Muscle layer of colon (tissue), 2 donors: ENCODE measurements at regions not wholly inside any gene's neighbourhood (a gene's known extent, or its start where the extent isn't known, plus 50 kb on each side); places are given as distances from the start of the nearest gene placed in this dataset.

Source experiments
- H3K27ac ChIP-seq: one replicate; pipeline ENCODE4 v1.7.0; 2013; ENCODE audit warnings: low read depth, mild to moderate bottlenecking, low read length, moderate library complexity
- H3K27me3 ChIP-seq, 2 donors: one replicate each; pipeline ENCODE4 v1.7.0; 2013; ENCODE audit warnings: low read length in 2 of 2, mild to moderate bottlenecking in 2 of 2; ENCODE audit not compliant: insufficient read depth in 2 of 2, control insufficient read depth in 1 of 2
- H3K36me3 ChIP-seq: one replicate; pipeline ENCODE4 v1.7.0; 2013; ENCODE audit warnings: mild to moderate bottlenecking, low read length; ENCODE audit not compliant: insufficient read depth
- H3K4me1 ChIP-seq: one replicate; pipeline ENCODE4 v1.7.0; 2013; ENCODE audit warnings: mild to moderate bottlenecking, low read length; ENCODE audit not compliant: insufficient read depth
- H3K4me3 ChIP-seq, 2 donors: one replicate each; pipeline ENCODE4 v1.7.0; 2013; ENCODE audit warnings: low read length in 2 of 2, low read depth in 1 of 2, mild to moderate bottlenecking in 1 of 2, moderate library complexity in 1 of 2
- H3K9ac ChIP-seq: one replicate; pipeline ENCODE4 v1.7.0; 2013; ENCODE audit warnings: low read length
- H3K9me3 ChIP-seq: one replicate; pipeline ENCODE4 v1.7.0; 2013; ENCODE audit warnings: mild to moderate bottlenecking, low read length
- donor health status: abdominal sarcoma.
- donor health status: Adenocarcinoma of cecum.

GRCh38 chr6:126792340-126793085, 326.0 kb upstream of the RSPO3 start:
- Histone ChIP-seq H3K4me1 (peaks cover 4% of the 10 kb centered on the region), H3K9me3 (no peaks in the 10 kb centered on the region), H3K9ac (no peak overlapping the region), H3K27ac (no peak overlapping the region), H3K36me3 (no peaks in the 10 kb centered on the region), H3K4me3 (no peak overlapping the region), H3K27me3 (no peaks in the 10 kb centered on the region)

- no peak overlapping the region for H3K4me3 ChIP-seq
- H3K4me1 ChIP-seq: no peaks in the 10 kb centered on the region
- no peak overlapping the region for H3K27ac ChIP-seq
- no peaks in the 10 kb centered on the region for H3K36me3 ChIP-seq
- no peak overlapping the region for H3K9ac ChIP-seq
- no peaks in the 10 kb centered on the region for H3K27me3 ChIP-seq
- H3K9me3 ChIP-seq: no peaks in the 10 kb centered on the region
Observed at GRCh38 chr6:126795161-126795560, 323.3 kb upstream of the RSPO3 start.

- Histone ChIP-seq H3K27ac (no peak overlapping the region), H3K4me3 (no peak overlapping the region), H3K9ac (no peak overlapping the region), H3K9me3 (no peaks in the 10 kb centered on the region), H3K27me3 (no peaks in the 10 kb centered on the region), H3K36me3 (no peaks in the 10 kb centered on the region), H3K4me1 (no peaks in the 10 kb centered on the region)
Observed at GRCh38 chr6:126797981-126798380, 320.5 kb upstream of the RSPO3 start.

GRCh38 chr6:126803769-126804168, 314.7 kb upstream of the RSPO3 start:
- no peak overlapping the region for H3K4me3 ChIP-seq
- H3K4me1 ChIP-seq: no peaks in the 10 kb centered on the region
- no peaks in the 10 kb centered on the region for H3K27me3 ChIP-seq
- H3K9me3 ChIP-seq: no peaks in the 10 kb centered on the region
- H3K27ac ChIP-seq: no peak overlapping the region
- no peak overlapping the region for H3K9ac ChIP-seq
- H3K36me3 ChIP-seq: no peaks in the 10 kb centered on the region

- Histone ChIP-seq H3K27me3 (no peaks in the 10 kb centered on the region), H3K4me1 (no peaks in the 10 kb centered on the region), H3K27ac (no peak overlapping the region), H3K36me3 (no peaks in the 10 kb centered on the region), H3K9me3 (no peaks in the 10 kb centered on the region), H3K9ac (no peak overlapping the region), H3K4me3 (no peak overlapping the region)
Observed at GRCh38 chr6:126804332-126805064, 314.0 kb upstream of the RSPO3 start.

- Histone ChIP-seq H3K36me3 (no peaks in the 10 kb centered on the region), H3K27ac (no peak overlapping the region), H3K9me3 (no peaks in the 10 kb centered on the region), H3K4me1 (peaks cover 3% of the 10 kb centered on the region), H3K27me3 (no peaks in the 10 kb centered on the region), H3K4me3 (no peak overlapping the region), H3K9ac (no peak overlapping the region)
Observed at GRCh38 chr6:126805861-126806260, 312.6 kb upstream of the RSPO3 start.

GRCh38 chr6:126807876-126808275, 310.6 kb upstream of the RSPO3 start:
- no peaks in the 10 kb centered on the region for H3K9me3 ChIP-seq
- no peaks in the 10 kb centered on the region for H3K36me3 ChIP-seq
- peaks cover 20% of the 10 kb centered on the region for H3K4me1 ChIP-seq
- no peak overlapping the region for H3K9ac ChIP-seq
- no peak overlapping the region for H3K4me3 ChIP-seq
- H3K27me3 ChIP-seq: no peaks in the 10 kb centered on the region
- no peak overlapping the region for H3K27ac ChIP-seq

- H3K27me3 ChIP-seq: no peaks in the 10 kb centered on the region
- no peaks in the 10 kb centered on the region for H3K36me3 ChIP-seq
- no peak overlapping the region for H3K27ac ChIP-seq
- H3K4me3 ChIP-seq: no peak overlapping the region
- no peaks in the 10 kb centered on the region for H3K9me3 ChIP-seq
- H3K9ac ChIP-seq: no peak overlapping the region
- H3K4me1 ChIP-seq: peaks cover 22% of the 10 kb centered on the region
Observed at GRCh38 chr6:126811321-126811720, 307.1 kb upstream of the RSPO3 start.

- Histone ChIP-seq H3K9ac (no peak overlapping the region), H3K27ac (no peak overlapping the region), H3K4me1 (peaks cover 22% of the 10 kb centered on the region), H3K36me3 (no peaks in the 10 kb centered on the region), H3K27me3 (no peaks in the 10 kb centered on the region), H3K4me3 (no peak overlapping the region), H3K9me3 (no peaks in the 10 kb centered on the region)
Observed at GRCh38 chr6:126812010-126812409, 306.5 kb upstream of the RSPO3 start.

GRCh38 chr6:126812651-126813050, 305.8 kb upstream of the RSPO3 start:
- Histone ChIP-seq H3K9me3 (no peaks in the 10 kb centered on the region), H3K27me3 (no peaks in the 10 kb centered on the region), H3K36me3 (no peaks in the 10 kb centered on the region), H3K9ac (no peak overlapping the region), H3K4me3 (no peak overlapping the region), H3K27ac (no peak overlapping the region), H3K4me1 (peaks cover 22% of the 10 kb centered on the region)

- Histone ChIP-seq H3K9ac (no peak overlapping the region), H3K4me1 (no peaks in the 10 kb centered on the region), H3K27me3 (no peaks in the 10 kb centered on the region), H3K9me3 (no peaks in the 10 kb centered on the region), H3K4me3 (no peak overlapping the region), H3K27ac (no peak overlapping the region), H3K36me3 (no peaks in the 10 kb centered on the region)
Observed at GRCh38 chr6:126820634-126821033, 297.8 kb upstream of the RSPO3 start.

GRCh38 chr6:126821706-126822105, 296.8 kb upstream of the RSPO3 start:
- no peak overlapping the region for H3K4me3 ChIP-seq
- H3K27ac ChIP-seq: no peak overlapping the region

More at GRCh38 chr6:126821706-126822105, 296.8 kb upstream of the RSPO3 start:
- H3K4me1 ChIP-seq: no peaks in the 10 kb centered on the region
- no peaks in the 10 kb centered on the region for H3K36me3 ChIP-seq
- H3K9me3 ChIP-seq: no peaks in the 10 kb centered on the region
- H3K27me3 ChIP-seq: no peaks in the 10 kb centered on the region
- H3K9ac ChIP-seq: no peak overlapping the region
